ENCODE measurements at regions not wholly inside any gene's neighbourhood (a gene's known extent, or its start where the extent isn't known, plus 50 kb on each side); places are given as distances from the start of the nearest gene placed in this dataset.

DNA sequence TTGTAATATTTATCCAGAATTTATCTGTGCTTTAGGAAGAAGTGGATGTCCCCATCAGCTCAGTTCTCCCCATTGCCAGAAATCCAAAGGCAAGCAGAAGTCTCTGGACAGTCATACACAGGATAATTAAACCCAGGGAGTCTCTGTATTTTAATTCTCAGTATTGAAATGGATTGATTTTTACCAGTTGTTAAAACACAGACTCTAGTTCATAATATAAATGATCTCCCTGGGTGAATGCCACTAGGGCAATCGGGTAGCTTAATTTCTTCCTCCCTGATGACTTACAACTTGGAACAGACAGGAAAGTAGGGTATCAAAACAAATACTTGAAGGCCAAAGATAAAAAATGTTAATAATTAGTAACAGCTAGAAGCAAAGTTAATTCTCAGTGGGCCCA is 66.5 kb upstream of the DAP start:
- no peak overlapping the region for H3K9ac ChIP-seq (ENCODE audit: extremely low read depth, insufficient read length, low read length)
- no peak overlapping the region for H3K27ac Mint-ChIP-seq
- no peak overlapping the region for H3K27ac ChIP-seq (ENCODE audit: insufficient read length, low read depth, low read length)
- H3K27me3 Mint-ChIP-seq (ENCODE audit: low read depth): no peaks in the 10 kb centered on the region; the same call in none of the 2 replicates
- no peak overlapping the region for H4K8ac ChIP-seq (replicated peaks; ENCODE audit: insufficient read length, low read depth, low read length)
- no peak for DNase-seq
- H3K79me1 ChIP-seq (ENCODE audit: insufficient read depth, low read depth, low read length, poor library complexity, severe bottlenecking): no peaks in the 10 kb centered on the region
- no peak overlapping the region for H3K4me2 ChIP-seq (ENCODE audit: insufficient read depth, insufficient read length, low read length)
- H2BK12ac ChIP-seq (ENCODE audit: insufficient read length, low read depth, low read length): no peak overlapping the region
- no peak overlapping the region for H3K56ac ChIP-seq (ENCODE audit: insufficient read length, low read depth, low read length)
- no peaks in the 10 kb centered on the region for H3K4me1 ChIP-seq (ENCODE audit: insufficient read depth, low read length)
- H3K14ac ChIP-seq (ENCODE audit: insufficient read depth, low read length): no peak overlapping the region
- H4K5ac ChIP-seq (ENCODE audit: insufficient read length, low read depth, low read length): no peak overlapping the region
- H3K23ac ChIP-seq (ENCODE audit: insufficient read length, low read depth, low read length): no peak overlapping the region
- H3K4me3 Mint-ChIP-seq: no peak overlapping the region
- H3K4me1 Mint-ChIP-seq: peaks cover 0 to 4% of the 10 kb centered on the region in 2 experiments; a peak in 1 of 4 replicates
- H4K91ac ChIP-seq (ENCODE audit: insufficient read length, low read depth, low read length): no peak overlapping the region
- H2BK20ac ChIP-seq (ENCODE audit: low read depth, low read length, poor library complexity, severe bottlenecking): no peak overlapping the region
- H3K23me2 ChIP-seq (ENCODE audit: insufficient read length, low read depth, low read length, poor library complexity, severe bottlenecking): no peaks in the 10 kb centered on the region
- no peaks in the 10 kb centered on the region for H3K27me3 ChIP-seq (ENCODE audit: insufficient read depth, low read length)
- H2BK120ac ChIP-seq (ENCODE audit: low read depth, low read length, poor library complexity, severe bottlenecking): no peak overlapping the region
- no peaks in the 10 kb centered on the region for H3K36me3 Mint-ChIP-seq (ENCODE audit: insufficient read depth in 1 of 3, low read depth in 3 of 3)
- H2BK5ac ChIP-seq (ENCODE audit: insufficient read length, low read length): no peak overlapping the region
- H2BK15ac ChIP-seq (ENCODE audit: low read depth, low read length): no peak overlapping the region
- no peak overlapping the region for H2AK5ac ChIP-seq (ENCODE audit: insufficient read length, low read length)
- no peaks in the 10 kb centered on the region for H3K9me3 Mint-ChIP-seq
- no peak overlapping the region for H3T11ph ChIP-seq (ENCODE audit: low read length)
- no peaks in the 10 kb centered on the region for H3K79me2 ChIP-seq (ENCODE audit: insufficient read depth, low read length)
- H3K4ac ChIP-seq (ENCODE audit: low read depth, low read length): no peak overlapping the region
- H3K18ac ChIP-seq (ENCODE audit: insufficient read length, low read depth, low read length): no peak overlapping the region
- no CpG with 5 or more reads among the region's 1 CpG for WGBS (ENCODE audit: extremely low coverage, insufficient read length, low lambda C conversion rate)
- no peaks in the 10 kb centered on the region for H3K9me3 ChIP-seq (ENCODE audit: control insufficient read depth, low read depth, low read length)
- no peaks in the 10 kb centered on the region for H4K20me1 ChIP-seq (ENCODE audit: control insufficient read depth, insufficient read depth, insufficient read length)
- no peak overlapping the region for H2AFZ ChIP-seq (ENCODE audit: low read length)
- TF ChIP-seq CTCF (conservative IDR thresholded peaks at IDR 0.05): no peak
